GM12865 (cell line): ENCODE measurements at regions not wholly inside any gene's neighbourhood (a gene's known extent, or its start where the extent isn't known, plus 50 kb on each side); places are given as distances from the start of the nearest gene placed in this dataset.

Experiments used
- DNase-seq: peaks from one replicate; pipeline ENCODE4 v3.0.0; 2010; ENCODE audit warnings: low read depth
- H3K4me3 ChIP-seq: 2 replicates; pipeline ENCODE4 v1.5.1; 2011; ENCODE audit warnings: mild to moderate bottlenecking, low read depth, low read length, control low read depth
- TF ChIP-seq, protein P1 (sequence below): IDR thresholded peaks from 2 replicates; pipeline ENCODE4 v1.5.1; 2011; ENCODE audit warnings: low read length, control low read depth, low read depth, inconsistent platforms; ENCODE audit not compliant: insufficient read depth; ENCODE audit errors: missing control alignments

DNA sequence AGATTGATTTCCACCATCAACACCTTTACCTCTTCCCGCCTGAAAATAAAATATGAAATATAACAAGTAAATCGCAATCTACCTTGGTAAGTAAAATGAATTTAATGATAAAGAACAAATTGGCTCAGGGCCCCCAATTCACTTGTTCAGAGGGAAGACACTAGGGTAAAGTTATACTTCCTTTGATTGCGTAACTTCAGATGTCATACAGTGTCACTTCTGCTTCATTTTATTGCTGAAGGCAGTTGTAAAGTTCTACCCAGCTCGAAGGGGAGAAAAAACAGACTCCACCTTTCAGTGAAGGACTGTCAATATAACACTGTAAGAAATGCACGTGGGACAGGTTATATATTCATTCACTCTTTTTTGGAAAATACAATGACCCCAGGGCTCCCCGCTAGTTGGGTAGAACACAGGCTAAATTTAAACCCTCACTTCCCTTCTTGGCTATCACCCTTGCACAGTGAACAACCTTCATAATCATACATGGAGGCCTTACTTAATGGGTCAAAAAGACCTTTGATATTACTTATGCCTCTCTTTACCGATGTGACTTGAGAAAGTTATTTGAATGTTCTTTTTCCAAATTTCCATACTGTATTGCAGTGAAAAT is 848.8 kb downstream of the MAT2B start:
- TF ChIP-seq, protein P1, sequence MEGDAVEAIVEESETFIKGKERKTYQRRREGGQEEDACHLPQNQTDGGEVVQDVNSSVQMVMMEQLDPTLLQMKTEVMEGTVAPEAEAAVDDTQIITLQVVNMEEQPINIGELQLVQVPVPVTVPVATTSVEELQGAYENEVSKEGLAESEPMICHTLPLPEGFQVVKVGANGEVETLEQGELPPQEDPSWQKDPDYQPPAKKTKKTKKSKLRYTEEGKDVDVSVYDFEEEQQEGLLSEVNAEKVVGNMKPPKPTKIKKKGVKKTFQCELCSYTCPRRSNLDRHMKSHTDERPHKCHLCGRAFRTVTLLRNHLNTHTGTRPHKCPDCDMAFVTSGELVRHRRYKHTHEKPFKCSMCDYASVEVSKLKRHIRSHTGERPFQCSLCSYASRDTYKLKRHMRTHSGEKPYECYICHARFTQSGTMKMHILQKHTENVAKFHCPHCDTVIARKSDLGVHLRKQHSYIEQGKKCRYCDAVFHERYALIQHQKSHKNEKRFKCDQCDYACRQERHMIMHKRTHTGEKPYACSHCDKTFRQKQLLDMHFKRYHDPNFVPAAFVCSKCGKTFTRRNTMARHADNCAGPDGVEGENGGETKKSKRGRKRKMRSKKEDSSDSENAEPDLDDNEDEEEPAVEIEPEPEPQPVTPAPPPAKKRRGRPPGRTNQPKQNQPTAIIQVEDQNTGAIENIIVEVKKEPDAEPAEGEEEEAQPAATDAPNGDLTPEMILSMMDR: no peak
- no peak for DNase-seq
- H3K4me3 ChIP-seq: no peak overlapping the region

DNA sequence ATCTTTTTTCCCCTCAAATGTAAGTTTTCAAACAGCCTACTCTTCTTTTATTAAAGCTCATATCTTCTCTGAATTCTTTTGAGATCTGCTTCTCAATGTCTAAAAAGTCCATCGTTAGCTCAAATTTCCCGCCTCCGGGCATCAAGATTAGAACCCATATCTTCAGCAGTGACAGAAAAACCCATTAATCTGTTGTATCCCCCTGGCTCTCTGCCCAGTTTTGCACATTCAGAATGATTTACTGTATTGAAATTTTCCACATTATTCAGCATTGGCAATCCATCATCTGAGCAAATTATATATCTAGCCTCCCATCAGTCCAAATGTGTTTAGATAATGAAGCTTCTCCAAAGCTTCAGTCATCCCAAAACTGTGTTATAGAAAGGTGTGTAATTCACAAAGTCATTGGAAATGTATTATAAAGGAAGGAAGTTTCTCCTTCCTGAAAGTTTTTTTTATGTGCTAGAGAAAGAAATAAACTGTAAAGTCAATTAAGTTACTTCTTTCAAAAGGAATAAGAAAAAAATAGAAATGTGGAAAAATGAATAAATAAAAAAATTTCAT is 849.9 kb downstream of the MAT2B start:
- no peak for DNase-seq
- TF ChIP-seq, protein P1: no peak
- H3K4me3 ChIP-seq: no peak overlapping the region

DNA sequence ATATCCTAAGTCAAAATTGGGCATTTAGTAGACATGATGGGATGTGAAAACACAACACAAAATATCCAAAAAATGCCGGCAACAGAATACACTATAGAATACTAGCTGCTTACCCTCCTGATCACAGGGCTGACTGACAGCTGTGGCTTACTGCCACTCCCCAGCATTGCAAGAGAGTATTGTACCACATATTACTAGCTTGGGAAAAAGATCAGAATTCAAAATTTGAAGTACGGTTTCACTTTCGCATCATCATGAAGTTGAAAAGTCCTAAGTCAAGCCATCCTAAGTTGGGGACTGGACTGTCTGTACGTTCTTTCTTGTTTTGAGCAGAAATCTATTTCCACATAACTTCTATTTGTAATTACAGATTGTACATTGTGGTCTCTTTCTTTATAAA is 851.4 kb downstream of the MAT2B start:
- no peak overlapping the region for H3K4me3 ChIP-seq
- no peak for DNase-seq
- TF ChIP-seq, protein P1: no peak

DNA sequence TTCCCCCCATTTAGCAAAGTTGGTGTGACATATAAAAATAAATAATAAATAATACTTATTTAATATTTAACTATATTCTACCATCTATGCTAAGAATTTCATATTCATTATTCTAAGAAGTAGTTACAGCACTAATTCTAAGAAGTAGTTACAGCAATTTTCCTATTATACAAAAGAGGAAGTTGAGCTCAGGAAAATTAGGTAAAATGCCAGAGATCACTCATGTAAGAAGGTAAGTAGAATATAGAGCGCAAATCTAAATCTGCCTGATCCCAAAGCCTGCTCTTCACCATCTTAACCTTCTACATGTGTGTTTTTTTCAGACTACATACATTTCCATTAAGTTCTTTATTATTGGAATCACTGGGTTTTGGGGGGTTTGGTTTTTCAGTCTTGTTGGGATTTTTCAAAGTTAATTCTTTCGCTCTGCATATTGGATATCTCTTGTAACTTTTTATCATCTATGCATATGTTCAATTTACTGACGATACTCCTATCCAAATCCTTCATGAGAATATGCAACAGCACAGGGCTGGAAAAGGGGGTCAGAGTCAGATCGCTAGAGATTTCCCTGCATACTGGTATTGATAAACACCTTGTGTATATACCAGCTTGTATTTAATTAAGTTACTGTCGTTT is 852.1 kb downstream of the MAT2B start:
- TF ChIP-seq, protein P1: no peak
- DNase-seq: no peak
- no peak overlapping the region for H3K4me3 ChIP-seq

DNA sequence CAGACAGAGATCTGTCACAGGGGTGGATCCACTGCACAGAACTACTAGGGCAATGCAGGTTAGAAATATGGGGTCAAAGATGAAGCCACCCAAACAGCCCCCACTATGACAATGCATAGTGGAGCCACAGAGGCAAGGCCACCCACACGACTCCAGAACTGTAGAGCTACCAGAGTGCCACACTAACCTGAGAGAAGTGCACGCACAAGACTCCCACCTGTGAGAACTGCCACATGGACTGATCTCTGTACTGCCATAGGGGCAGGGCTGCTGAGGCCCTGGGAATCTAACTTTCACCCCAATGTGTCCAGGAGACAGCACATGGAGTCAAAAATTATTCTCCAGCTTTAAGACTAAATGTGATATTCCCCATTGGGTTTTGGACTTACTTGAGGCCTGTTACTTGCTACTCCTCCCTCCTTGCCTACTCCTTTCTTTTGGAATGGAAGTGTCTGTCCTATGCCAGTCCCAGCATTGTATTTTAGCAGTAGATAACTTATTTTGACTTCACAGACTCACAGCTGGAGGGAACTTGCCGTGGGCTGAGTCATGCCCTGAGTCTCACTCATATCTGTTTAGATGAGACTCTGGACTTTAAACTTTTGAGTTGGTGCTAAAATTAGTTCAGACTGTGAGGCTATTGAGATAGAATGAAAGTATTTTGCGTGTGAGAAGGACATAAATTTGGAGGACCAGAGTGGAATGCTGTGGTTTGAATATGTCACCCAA is 853.3 kb downstream of the MAT2B start:
- DNase-seq: no peak
- no peak overlapping the region for H3K4me3 ChIP-seq
- TF ChIP-seq, protein P1: no peak

DNA sequence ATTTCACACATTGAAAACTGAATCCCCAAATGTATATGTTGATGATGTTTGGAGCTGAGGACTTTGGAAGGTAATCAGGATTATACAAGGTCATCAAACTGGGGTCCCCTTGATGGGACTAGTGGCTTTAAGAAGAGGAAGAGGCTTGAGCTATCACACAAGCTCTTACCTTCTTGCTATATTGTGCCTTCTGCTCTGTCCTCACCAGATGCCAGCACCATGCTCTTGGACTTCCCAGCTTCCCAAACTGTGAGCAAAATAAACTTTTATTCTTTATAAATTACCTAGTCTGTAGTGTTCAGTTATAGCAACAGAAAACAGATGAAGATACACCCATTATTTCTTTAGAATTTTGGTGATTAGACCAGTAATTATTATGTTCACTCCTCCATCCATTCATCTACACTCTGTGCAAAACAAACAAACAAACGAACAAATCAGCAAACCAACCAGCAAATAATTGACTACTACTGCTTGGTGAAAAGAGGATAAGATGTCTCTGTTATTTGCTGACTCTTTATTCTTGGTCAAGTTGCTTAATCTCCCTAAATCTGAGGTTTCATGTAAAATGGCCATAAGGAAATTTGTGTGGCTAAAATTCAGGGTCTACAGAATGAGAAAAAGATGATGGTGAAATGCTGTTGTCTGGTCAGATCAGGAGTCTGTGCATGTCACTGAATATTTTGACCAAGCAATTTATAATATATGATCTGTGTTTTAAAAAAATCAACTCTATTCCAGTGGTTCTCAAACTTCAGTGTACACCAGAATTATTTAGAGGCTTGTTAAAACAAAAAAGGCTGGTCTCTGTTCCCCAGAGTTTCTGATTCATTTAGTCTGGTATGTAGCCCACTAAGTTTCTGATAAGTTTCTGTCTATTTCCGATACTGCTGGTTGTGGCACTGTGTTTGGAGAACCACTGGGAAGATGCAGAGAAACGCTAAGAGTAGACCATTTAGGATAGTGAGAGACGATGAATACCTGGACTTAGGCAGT is 854.1 kb downstream of the MAT2B start:
- TF ChIP-seq, protein P1: no peak
- DNase-seq: no peak
- no peak overlapping the region for H3K4me3 ChIP-seq
